GM12874 (cell line): ENCODE measurements at regions not wholly inside any gene's neighbourhood (a gene's known extent, or its start where the extent isn't known, plus 50 kb on each side); places are given as distances from the start of the nearest gene placed in this dataset.

Source experiments
- CTCF ChIP-seq: IDR thresholded peaks from 2 replicates; pipeline ENCODE4 v1.5.1; 2011; ENCODE audit warnings: low read depth, mild to moderate bottlenecking, control low read depth, low read length, moderate library complexity; ENCODE audit not compliant: insufficient read depth

- TF ChIP-seq CTCF, result no peak
Observed at GRCh38 chr11:115950660-115951059, 446.4 kb upstream of the CADM1 start.

- TF ChIP-seq CTCF, result no peak
Observed at GRCh38 chr11:115944596-115944995, 440.4 kb upstream of the CADM1 start.

GRCh38 chr11:115942011-115942410 is 437.8 kb upstream of the CADM1 start:
- no peak for TF ChIP-seq CTCF

GRCh38 chr11:115941481-115941993 is 437.3 kb upstream of the CADM1 start:
- TF ChIP-seq CTCF, result no peak

- TF ChIP-seq CTCF, result no peak
Observed at GRCh38 chr11:115941044-115941443, 436.8 kb upstream of the CADM1 start.

- TF ChIP-seq CTCF, result no peak
Observed at GRCh38 chr11:115939731-115940421, 435.7 kb upstream of the CADM1 start.

- no peak for TF ChIP-seq CTCF
Observed at GRCh38 chr11:115939104-115939730, 435.0 kb upstream of the CADM1 start.
